ENCODE measurements at regions not wholly inside any gene's neighbourhood (a gene's known extent, or its start where the extent isn't known, plus 50 kb on each side); places are given as distances from the start of the nearest gene placed in this dataset.
A peak's percentile ranks its signal among the peaks of the same experiment; 100 is the strongest.
"Not testable (repeated sequence)": the region's sequence is repeated elsewhere in the genome, so short reads cannot be mapped to it uniquely, and the experiment has no call there.

GRCh38 chr2:117618607-117619006 lies 195.9 kb upstream of the DDX18 start:
- TF ChIP-seq EZH2phosphoT487 (IDR thresholded peaks at IDR 0.05; ENCODE audit: borderline replicate concordance, low read depth, low read length): no peak
- TF ChIP-seq CTCF (conservative IDR thresholded peaks at IDR 0.05; ENCODE audit: low read length): no peak; the same call in 1 of the 2 replicates
- DNase-seq (ENCODE audit: low spot score): no peak
- Histone ChIP-seq H3K4me3 (ENCODE audit: low read depth, low read length, poor library complexity, severe bottlenecking) (no peak overlapping the region), H3K9me3 (ENCODE audit: low read length) (no peaks in the 10 kb centered on the region), H3K9me2 (ENCODE audit: insufficient read depth, low read length) (no peaks in the 10 kb centered on the region), H3K79me2 (ENCODE audit: insufficient read depth, low read depth, low read length) (no peaks in the 10 kb centered on the region), H2AFZ (ENCODE audit: low read length) (no peak overlapping the region), H3K4me1 (ENCODE audit: insufficient read depth, low read length, poor library complexity, severe bottlenecking) (no peaks in the 10 kb centered on the region), H4K20me1 (ENCODE audit: insufficient read depth, low read length) (no peaks in the 10 kb centered on the region), H3K36me3 (ENCODE audit: insufficient read depth, low read length) (no peaks in the 10 kb centered on the region), H3K4me2 (ENCODE audit: low read length) (no peak overlapping the region), H3K27ac (ENCODE audit: low read depth, low read length, poor library complexity, severe bottlenecking) (no peak overlapping the region)
- POLR2A ChIA-PET: no interaction called here
- intact Hi-C loops (cut with micrococcal nuclease; ENCODE audit: unreplicated experiment): no loop called here
- no TSS peak for BruUV-seq (replicated peaks)
- CTCF ChIA-PET (ENCODE audit: unreplicated experiment): no interaction called here

- no peaks in the 10 kb centered on the region for H3K4me1 ChIP-seq (ENCODE audit: insufficient read depth, low read length, poor library complexity, severe bottlenecking)
- H3K9me2 ChIP-seq (ENCODE audit: insufficient read depth, low read length): no peaks in the 10 kb centered on the region
- H2AFZ ChIP-seq (ENCODE audit: low read length): no peak overlapping the region
- H3K36me3 ChIP-seq (ENCODE audit: insufficient read depth, low read length): no peaks in the 10 kb centered on the region
- no peak for DNase-seq (ENCODE audit: low spot score)
- no peaks in the 10 kb centered on the region for H3K79me2 ChIP-seq (ENCODE audit: insufficient read depth, low read depth, low read length)
- TF ChIP-seq EZH2phosphoT487 (IDR thresholded peaks at IDR 0.05; ENCODE audit: borderline replicate concordance, low read depth, low read length) (no peak), CTCF (conservative IDR thresholded peaks at IDR 0.05; ENCODE audit: low read length) (0 out of 2 replicates have a peak, but pooled peaks have one; percentile 31)
- H3K27ac ChIP-seq (ENCODE audit: low read depth, low read length, poor library complexity, severe bottlenecking): no peak overlapping the region
- no peaks in the 10 kb centered on the region for H4K20me1 ChIP-seq (ENCODE audit: insufficient read depth, low read length)
- ChIA-PET POLR2A (no interaction called here), CTCF (ENCODE audit: unreplicated experiment) (no interaction called here)
- H3K4me2 ChIP-seq (ENCODE audit: low read length): no peak overlapping the region
- no TSS peak for BruUV-seq (replicated peaks)
- no peaks in the 10 kb centered on the region for H3K9me3 ChIP-seq (ENCODE audit: low read length)
- H3K4me3 ChIP-seq (ENCODE audit: low read depth, low read length, poor library complexity, severe bottlenecking): no peak overlapping the region
- intact Hi-C loops (cut with micrococcal nuclease; ENCODE audit: unreplicated experiment): no loop called here
Measured at GRCh38 chr2:117621326-117621725, 193.2 kb upstream of the DDX18 start.

GRCh38 chr2:117623175-117623574 lies 191.3 kb upstream of the DDX18 start:
- H3K4me1 ChIP-seq (ENCODE audit: insufficient read depth, low read length, poor library complexity, severe bottlenecking); CTCF ChIA-PET (ENCODE audit: unreplicated experiment); H3K9me2 ChIP-seq (ENCODE audit: insufficient read depth, low read length); H3K27ac ChIP-seq (ENCODE audit: low read depth, low read length, poor library complexity, severe bottlenecking); H3K36me3 ChIP-seq (ENCODE audit: insufficient read depth, low read length); H3K9me3 ChIP-seq (ENCODE audit: low read length); H3K79me2 ChIP-seq (ENCODE audit: insufficient read depth, low read depth, low read length); H3K4me2 ChIP-seq (ENCODE audit: low read length); H3K4me3 ChIP-seq (ENCODE audit: low read depth, low read length, poor library complexity, severe bottlenecking); intact Hi-C loops (cut with micrococcal nuclease; ENCODE audit: unreplicated experiment); H2AFZ ChIP-seq (ENCODE audit: low read length); H4K20me1 ChIP-seq (ENCODE audit: insufficient read depth, low read length); POLR2A ChIA-PET; BruUV-seq (replicated peaks); DNase-seq (ENCODE audit: low spot score): not testable (repeated sequence)
